ENCODE measurements at regions not wholly inside any gene's neighbourhood (a gene's known extent, or its start where the extent isn't known, plus 50 kb on each side); places are given as distances from the start of the nearest gene placed in this dataset.

DNA sequence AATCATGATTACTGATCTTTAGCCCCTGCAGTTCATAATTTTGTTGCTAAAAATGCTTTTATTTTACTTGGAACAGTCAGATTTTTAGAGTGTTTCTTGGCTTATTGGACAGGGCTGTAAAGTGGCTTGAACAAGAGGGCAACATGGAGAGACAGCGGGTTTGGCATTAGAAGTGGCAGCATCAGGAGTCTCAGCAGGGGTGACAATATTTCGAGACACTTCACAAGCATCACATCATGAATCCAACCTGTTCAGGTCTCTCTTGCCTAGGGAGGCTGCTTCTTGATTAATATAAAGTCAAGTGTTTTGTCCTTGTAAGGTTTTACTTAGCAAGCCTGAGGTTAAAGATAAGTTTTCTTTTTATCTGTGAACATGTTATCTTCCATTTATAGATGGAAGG lies 2249.5 kb downstream of the LRRC4C start:
- no peak for TF ChIP-seq POLR2A (IDR thresholded peaks at IDR 0.05)
- TF ChIP-seq POLR2AphosphoS5 (IDR thresholded peaks at IDR 0.05) = no peak
- TF ChIP-seq, protein P1, sequence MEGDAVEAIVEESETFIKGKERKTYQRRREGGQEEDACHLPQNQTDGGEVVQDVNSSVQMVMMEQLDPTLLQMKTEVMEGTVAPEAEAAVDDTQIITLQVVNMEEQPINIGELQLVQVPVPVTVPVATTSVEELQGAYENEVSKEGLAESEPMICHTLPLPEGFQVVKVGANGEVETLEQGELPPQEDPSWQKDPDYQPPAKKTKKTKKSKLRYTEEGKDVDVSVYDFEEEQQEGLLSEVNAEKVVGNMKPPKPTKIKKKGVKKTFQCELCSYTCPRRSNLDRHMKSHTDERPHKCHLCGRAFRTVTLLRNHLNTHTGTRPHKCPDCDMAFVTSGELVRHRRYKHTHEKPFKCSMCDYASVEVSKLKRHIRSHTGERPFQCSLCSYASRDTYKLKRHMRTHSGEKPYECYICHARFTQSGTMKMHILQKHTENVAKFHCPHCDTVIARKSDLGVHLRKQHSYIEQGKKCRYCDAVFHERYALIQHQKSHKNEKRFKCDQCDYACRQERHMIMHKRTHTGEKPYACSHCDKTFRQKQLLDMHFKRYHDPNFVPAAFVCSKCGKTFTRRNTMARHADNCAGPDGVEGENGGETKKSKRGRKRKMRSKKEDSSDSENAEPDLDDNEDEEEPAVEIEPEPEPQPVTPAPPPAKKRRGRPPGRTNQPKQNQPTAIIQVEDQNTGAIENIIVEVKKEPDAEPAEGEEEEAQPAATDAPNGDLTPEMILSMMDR (IDR thresholded peaks at IDR 0.05) = no peak

Data from stomach (tissue), 4 donors.